Thyroid gland (tissue), 4 donors: ENCODE measurements at regions not wholly inside any gene's neighbourhood (a gene's known extent, or its start where the extent isn't known, plus 50 kb on each side); places are given as distances from the start of the nearest gene placed in this dataset.
"Not testable (repeated sequence)": the region's sequence is repeated elsewhere in the genome, so short reads cannot be mapped to it uniquely, and the experiment has no call there.

ENCODE experiments used
- DNase-seq, 2 donors: peaks; one replicate each; pipeline ENCODE4 v3.0.0-alpha.2; 2019
- H3K27ac ChIP-seq, 3 donors: fragments of 200-600 bp; sonication (generic); 1 replicate in 2 of 3; 2 replicates in 1 of 3; pipeline ENCODE4 v1.5.1; 2016 to 2019; ENCODE audit warnings: mild to moderate bottlenecking in 1 of 3, moderate library complexity in 1 of 3
- H3K27me3 ChIP-seq: fragments of 200-600 bp; sonication (generic); one replicate; pipeline ENCODE4 v1.5.1; 2019
- H3K36me3 ChIP-seq, 2 donors: fragments of 200-600 bp; sonication (generic); one replicate each; pipeline ENCODE4 v1.5.1; 2016 to 2019
- H3K4me1 ChIP-seq, 2 donors: fragments of 200-600 bp; sonication (generic); one replicate each; pipeline ENCODE4 v1.5.1; 2017 to 2019
- H3K4me3 ChIP-seq, 3 donors: fragments of 200-600 bp; sonication (generic); replicated peaks in 1 of 3; 1 replicate in 2 of 3; 2 replicates in 1 of 3; pipeline ENCODE4 v1.5.1; 2016; ENCODE audit warnings: mild to moderate bottlenecking in 1 of 3
- H3K9me3 ChIP-seq: fragments of 200-600 bp; sonication (generic); one replicate; pipeline ENCODE4 v1.5.1; 2017
- POLR2A ChIP-seq, 2 donors: fragments of 450-650 bp; IDR thresholded peaks; one replicate each; pipeline ENCODE4 v1.6.1; 2017; ENCODE audit warnings: antibody characterized with exemption in 2 of 2, mild to moderate bottlenecking in 2 of 2, moderate library complexity in 1 of 2
- WGBS, 2 donors: methylation state at CpG; one replicate each; pipeline ENCODE4 v1.1.5; 2017; 5-methylcytosine and 5-hydroxymethylcytosine counted together
- intact Hi-C: fragments of 100-400 bp; cut with DNase I; formaldehyde crosslinking; loops from one replicate; pipeline ENCODE4 v1.15.1; 2023
- TF ChIP-seq, protein P1 (sequence below), 6 experiments: fragments of 200-600 bp in 3 of 6; fragments of 450-650 bp in 3 of 6; sonication (generic) in 3 of 6; IDR thresholded peaks; one replicate each; pipeline ENCODE4 v1.5.1; 2016 to 2019; ENCODE audit warnings: antibody characterized with exemption in 6 of 6, mild to moderate bottlenecking in 2 of 6, inconsistent platforms in 1 of 6, moderate library complexity in 1 of 6

DNA sequence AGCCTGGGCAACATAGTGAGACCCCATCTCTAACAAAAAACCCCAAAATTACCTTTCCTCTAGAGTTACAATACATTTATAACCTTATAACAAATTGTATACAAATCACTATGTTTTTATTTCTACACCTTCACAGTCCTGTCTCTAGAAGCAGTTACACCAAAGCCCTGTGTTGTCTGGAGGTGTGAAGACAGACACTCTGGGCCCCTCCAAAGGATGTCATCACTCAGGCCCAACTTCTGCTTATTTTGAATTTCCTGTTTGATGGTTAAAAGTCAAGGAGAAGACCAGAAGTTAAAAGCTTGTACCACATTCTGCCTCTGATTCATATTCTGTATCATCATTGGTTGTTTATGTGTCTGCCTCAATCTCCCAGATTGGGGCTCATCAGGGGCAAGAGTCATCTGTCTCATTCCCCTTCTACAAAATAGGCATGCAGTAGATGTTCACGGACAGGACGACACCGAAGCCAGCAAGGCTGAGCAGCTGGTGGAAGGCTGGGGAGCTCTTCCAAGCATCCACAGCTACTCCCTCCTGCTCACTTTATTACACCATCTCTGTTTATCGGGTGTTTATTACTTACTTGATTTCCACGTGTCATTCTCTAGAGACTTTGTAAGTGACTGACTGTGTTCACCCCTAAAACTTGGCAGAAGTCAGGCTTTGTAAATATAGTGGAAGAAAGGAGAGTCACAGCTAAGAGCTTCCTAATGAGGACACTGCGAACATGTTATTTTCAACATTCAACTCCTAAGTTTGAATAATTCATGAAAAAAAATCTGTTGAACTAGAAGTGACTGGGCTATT, 136.8 kb upstream of the ANKRD28 start:
- no peak overlapping the region for H3K4me3 ChIP-seq

DNA sequence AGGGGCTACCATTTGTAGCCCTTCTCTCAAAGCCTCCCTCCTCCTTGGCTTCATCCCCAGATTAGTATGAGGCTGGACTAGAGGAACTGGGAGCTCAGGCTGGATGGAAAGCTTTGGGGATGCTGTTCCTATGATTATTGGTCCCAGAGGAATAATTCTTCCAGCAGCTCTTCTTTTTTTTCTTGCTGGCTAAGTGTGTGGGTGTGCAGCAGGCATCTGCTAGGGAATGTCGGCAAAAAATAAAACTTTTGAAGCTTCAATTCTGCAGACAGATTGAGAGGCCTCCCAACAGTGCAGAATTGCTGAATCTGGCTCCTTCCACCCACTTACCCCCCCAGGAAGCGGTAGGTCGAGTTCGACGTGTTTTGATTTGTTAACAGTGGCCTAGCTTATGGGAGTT, 138.5 kb upstream of the ANKRD28 start:
- Histone ChIP-seq H3K27me3 (no peaks in the 10 kb centered on the region), H3K9me3 (no peaks in the 10 kb centered on the region), H3K36me3 (no peaks in the 10 kb centered on the region), H3K4me1 (peaks cover 0 to 5% of the 10 kb centered on the region in 2 donors), H3K27ac (no peak overlapping the region), H3K4me3 (no peak overlapping the region)
- no peak for DNase-seq
- TF ChIP-seq, protein P1, sequence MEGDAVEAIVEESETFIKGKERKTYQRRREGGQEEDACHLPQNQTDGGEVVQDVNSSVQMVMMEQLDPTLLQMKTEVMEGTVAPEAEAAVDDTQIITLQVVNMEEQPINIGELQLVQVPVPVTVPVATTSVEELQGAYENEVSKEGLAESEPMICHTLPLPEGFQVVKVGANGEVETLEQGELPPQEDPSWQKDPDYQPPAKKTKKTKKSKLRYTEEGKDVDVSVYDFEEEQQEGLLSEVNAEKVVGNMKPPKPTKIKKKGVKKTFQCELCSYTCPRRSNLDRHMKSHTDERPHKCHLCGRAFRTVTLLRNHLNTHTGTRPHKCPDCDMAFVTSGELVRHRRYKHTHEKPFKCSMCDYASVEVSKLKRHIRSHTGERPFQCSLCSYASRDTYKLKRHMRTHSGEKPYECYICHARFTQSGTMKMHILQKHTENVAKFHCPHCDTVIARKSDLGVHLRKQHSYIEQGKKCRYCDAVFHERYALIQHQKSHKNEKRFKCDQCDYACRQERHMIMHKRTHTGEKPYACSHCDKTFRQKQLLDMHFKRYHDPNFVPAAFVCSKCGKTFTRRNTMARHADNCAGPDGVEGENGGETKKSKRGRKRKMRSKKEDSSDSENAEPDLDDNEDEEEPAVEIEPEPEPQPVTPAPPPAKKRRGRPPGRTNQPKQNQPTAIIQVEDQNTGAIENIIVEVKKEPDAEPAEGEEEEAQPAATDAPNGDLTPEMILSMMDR (IDR thresholded peaks at IDR 0.05), result no peak
- TF ChIP-seq POLR2A (IDR thresholded peaks at IDR 0.05), result no peak
- intact Hi-C loops, result no loop called here
- WGBS, 2 donors, result 55 to 59% methylated on average over 5 of the region's 5 CpGs

More for the DNA sequence above, 136.8 kb upstream of the ANKRD28 start:
- no peak for DNase-seq
- Histone ChIP-seq H3K4me1 (peaks cover 0 to 5% of the 10 kb centered on the region in 2 donors), H3K9me3 (no peaks in the 10 kb centered on the region), H3K27me3 (no peaks in the 10 kb centered on the region), H3K27ac (no peak overlapping the region), H3K36me3 (no peaks in the 10 kb centered on the region)
- intact Hi-C loops, result no loop called here
- 80 to 88% methylated on average over 6 of the region's 6 CpGs for WGBS, 2 donors
- TF ChIP-seq POLR2A (IDR thresholded peaks at IDR 0.05), result no peak

DNA sequence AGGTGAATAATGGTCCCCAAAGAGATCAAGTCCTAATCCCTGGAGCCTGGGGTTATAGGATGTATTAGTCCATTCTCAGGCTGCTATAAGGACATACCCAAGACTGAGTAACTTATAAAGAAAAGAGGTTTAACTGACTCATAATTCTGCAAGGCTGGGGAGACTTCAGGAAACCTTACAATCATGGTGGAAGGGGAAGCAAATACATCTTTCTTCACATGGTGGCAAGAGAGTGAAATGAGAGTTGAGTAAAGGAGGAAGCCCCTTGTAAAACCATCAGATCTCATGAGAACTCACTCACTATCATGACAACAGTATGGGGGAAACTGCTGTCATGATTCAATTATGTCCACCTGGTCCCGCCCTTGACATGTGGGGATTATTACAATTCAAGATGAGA, 142.9 kb upstream of the ANKRD28 start:
- no peaks in the 10 kb centered on the region for H3K27me3 ChIP-seq
- no peaks in the 10 kb centered on the region for H3K9me3 ChIP-seq
- TF ChIP-seq, protein P1 (IDR thresholded peaks at IDR 0.05), result no peak
- TF ChIP-seq POLR2A (IDR thresholded peaks at IDR 0.05), result no peak
- no peak for DNase-seq
- H3K27ac ChIP-seq, result no peak overlapping the region
- intact Hi-C loops, result no loop called here
- 95 to 100% methylated on average over 1 of the region's 1 CpG for WGBS, 2 donors
- no peak overlapping the region for H3K4me3 ChIP-seq
- H3K4me1 ChIP-seq, result no peaks in the 10 kb centered on the region
- H3K36me3 ChIP-seq, result no peaks in the 10 kb centered on the region

DNA sequence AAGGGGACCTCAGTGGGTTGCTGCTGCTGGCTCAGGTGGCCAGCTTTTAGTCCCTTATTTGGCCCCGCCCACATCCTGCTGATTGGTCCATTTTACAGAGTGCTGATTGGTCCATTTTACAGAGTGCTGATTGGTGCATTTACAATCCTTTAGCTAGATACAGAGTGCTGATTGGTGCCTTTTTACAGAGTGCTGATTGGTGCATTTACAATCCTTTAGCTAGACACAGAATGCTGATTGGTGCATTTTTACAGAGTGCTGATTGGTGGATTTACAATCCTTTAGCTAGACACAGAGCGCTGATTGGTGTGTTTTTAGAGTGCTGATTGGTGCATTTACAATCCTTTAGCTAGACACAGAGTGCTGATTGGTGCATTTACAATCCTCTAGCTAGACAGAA, 143.7 kb upstream of the ANKRD28 start:
- H3K36me3 ChIP-seq, H3K4me3 ChIP-seq, intact Hi-C loops, H3K27me3 ChIP-seq, H3K27ac ChIP-seq, H3K4me1 ChIP-seq, H3K9me3 ChIP-seq, DNase-seq: not testable (repeated sequence)
- WGBS, 2 donors, result 75 to 76% methylated on average over 2 of the region's 2 CpGs

DNA sequence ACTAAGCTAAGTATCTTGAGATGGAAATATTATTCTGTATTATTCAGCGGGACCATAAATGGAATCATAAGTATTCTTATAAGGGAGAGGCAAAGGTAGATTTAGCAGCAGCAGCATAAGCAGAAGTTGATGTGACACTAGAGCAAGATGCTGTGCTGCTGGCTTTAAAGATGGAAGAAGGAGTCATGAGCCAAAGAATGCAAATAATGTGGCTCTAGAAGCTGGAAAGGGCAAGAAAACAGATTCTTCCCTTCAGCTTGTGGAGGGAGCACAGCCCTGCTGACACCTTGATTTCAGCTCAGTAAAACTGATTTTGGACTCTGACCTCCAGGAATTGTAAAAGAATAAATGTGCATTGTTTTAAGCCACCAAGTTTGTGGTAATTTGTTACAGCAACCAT, 144.2 kb upstream of the ANKRD28 start:
- H3K36me3 ChIP-seq, result no peaks in the 10 kb centered on the region

DNA sequence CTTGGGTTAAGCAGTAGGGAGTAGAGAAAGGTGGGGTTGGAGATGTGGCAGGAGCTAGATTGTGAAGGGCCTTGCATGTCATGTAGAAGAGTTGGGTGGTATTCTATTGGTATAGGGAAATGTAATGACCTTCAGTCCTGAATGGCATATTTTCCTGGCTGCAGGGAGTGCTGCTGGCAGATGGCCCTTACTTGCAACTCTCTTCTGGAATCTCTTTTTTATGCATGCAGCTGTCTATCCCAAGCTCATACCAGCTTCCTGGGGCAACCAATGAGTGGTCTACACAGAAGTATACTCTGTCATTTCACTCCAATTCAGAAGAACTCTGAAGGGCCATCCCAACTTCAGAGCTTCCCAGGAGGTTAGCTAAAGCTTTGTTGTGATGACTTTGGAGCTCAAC, 144.7 kb upstream of the ANKRD28 start:
- no peak overlapping the region for H3K27ac ChIP-seq
- no peaks in the 10 kb centered on the region for H3K4me1 ChIP-seq
- no peak for DNase-seq
- H3K9me3 ChIP-seq, result no peaks in the 10 kb centered on the region
- H3K4me3 ChIP-seq, result no peak overlapping the region
- H3K27me3 ChIP-seq, result no peaks in the 10 kb centered on the region
- intact Hi-C loops, result no loop called here
- TF ChIP-seq, protein P1 (IDR thresholded peaks at IDR 0.05), result no peak
- TF ChIP-seq POLR2A (IDR thresholded peaks at IDR 0.05), result no peak
- no peaks in the 10 kb centered on the region for H3K36me3 ChIP-seq

More for the DNA sequence above, 144.2 kb upstream of the ANKRD28 start:
- no peak overlapping the region for H3K27ac ChIP-seq
- DNase-seq, result no peak
- no peak overlapping the region for H3K4me3 ChIP-seq
- TF ChIP-seq, protein P1 (IDR thresholded peaks at IDR 0.05), result no peak
- no peak for TF ChIP-seq POLR2A (IDR thresholded peaks at IDR 0.05)
- H3K9me3 ChIP-seq, result no peaks in the 10 kb centered on the region
- no peaks in the 10 kb centered on the region for H3K4me1 ChIP-seq
- H3K27me3 ChIP-seq, result no peaks in the 10 kb centered on the region
- WGBS, 2 donors, result 97% methylated on average over 1 of the region's 1 CpG
- intact Hi-C loops, result no loop called here
